DMS153 (cell line): ENCODE measurements at regions not wholly inside any gene's neighbourhood (a gene's known extent, or its start where the extent isn't known, plus 50 kb on each side); places are given as distances from the start of the nearest gene placed in this dataset.
"Not testable (repeated sequence)": the region's sequence is repeated elsewhere in the genome, so short reads cannot be mapped to it uniquely, and the experiment has no call there.

Source experiments
- DNase-seq: peaks from one replicate; lab custom pipeline; 2025; lab: John Stamatoyannopoulos, UW

- DNase-seq: peak; percentile 11
Observed at GRCh38 chr2:207328944-207329386, 163.2 kb upstream of the KLF7 start.

- DNase-seq: peak; percentile 87
Observed at GRCh38 chr2:207330912-207331311, 165.2 kb upstream of the KLF7 start.

GRCh38 chr2:207331674-207332073 lies 165.9 kb upstream of the KLF7 start:
- DNase-seq: no peak

- DNase-seq: no peak
Observed at GRCh38 chr2:207332480-207333212, 166.9 kb upstream of the KLF7 start.

GRCh38 chr2:207333599-207334300 lies 168.0 kb upstream of the KLF7 start:
- no peak for DNase-seq

GRCh38 chr2:207334301-207334623 lies 168.5 kb upstream of the KLF7 start:
- DNase-seq: peak; percentile 47

- DNase-seq: peak; percentile 60
Observed at GRCh38 chr2:207334624-207335371, 169.1 kb upstream of the KLF7 start.

- DNase-seq: no peak
Observed at GRCh38 chr2:207337234-207338219, 171.8 kb upstream of the KLF7 start.

- no peak for DNase-seq
Observed at GRCh38 chr2:207338220-207338607, 172.5 kb upstream of the KLF7 start.

GRCh38 chr2:207338610-207339009 lies 172.9 kb upstream of the KLF7 start:
- DNase-seq: no peak

- DNase-seq: no peak
Observed at GRCh38 chr2:207341112-207341750, 175.5 kb upstream of the KLF7 start.

- no peak for DNase-seq
Observed at GRCh38 chr2:207341804-207342203, 176.1 kb upstream of the KLF7 start.

GRCh38 chr2:207344596-207345394 lies 179.0 kb upstream of the KLF7 start:
- DNase-seq: not testable (repeated sequence)

- DNase-seq: no peak
Observed at GRCh38 chr2:207351171-207351570, 178.6 kb upstream of the CREB1 start.

- DNase-seq: no peak
Observed at GRCh38 chr2:207352978-207353671, 176.6 kb upstream of the CREB1 start.

- no peak for DNase-seq
Observed at GRCh38 chr2:207353836-207354235, 175.9 kb upstream of the CREB1 start.

- DNase-seq: no peak
Observed at GRCh38 chr2:207354462-207354861, 175.3 kb upstream of the CREB1 start.

GRCh38 chr2:207356567-207356966 lies 173.2 kb upstream of the CREB1 start:
- no peak for DNase-seq

GRCh38 chr2:207357216-207357615 lies 172.5 kb upstream of the CREB1 start:
- no peak for DNase-seq

- DNase-seq: no peak
Observed at GRCh38 chr2:207362716-207363115, 167.0 kb upstream of the CREB1 start.
